WTC11 (cell line): ENCODE measurements at regions not wholly inside any gene's neighbourhood (a gene's known extent, or its start where the extent isn't known, plus 50 kb on each side); places are given as distances from the start of the nearest gene placed in this dataset.

ENCODE experiments used
- CTCF ChIP-seq: fragments of 200-600 bp; IDR thresholded peaks from 2 replicates; pipeline ENCODE4 v1.8.0; 2022; ENCODE audit warnings: antibody characterized with exemption
- SMAD3 ChIP-seq: sonication (generic); formaldehyde crosslinking; IDR thresholded peaks from 2 replicates; pipeline ENCODE4 v1.8.0; 2022; ENCODE audit warnings: missing genetic modification reagents, mild to moderate bottlenecking, borderline replicate concordance
- SP1 ChIP-seq: sonication (generic); formaldehyde crosslinking; conservative IDR thresholded peaks from 2 replicates; pipeline ENCODE4 v1.8.1; 2022; ENCODE audit warnings: missing genetic modification reagents
- TCF7 ChIP-seq: sonication (generic); formaldehyde crosslinking; IDR thresholded peaks from 2 replicates; pipeline ENCODE4 v1.8.0; 2022; ENCODE audit warnings: mild to moderate bottlenecking, low read depth, missing genetic modification reagents, moderate library complexity
- ZNF281 ChIP-seq: sonication (generic); formaldehyde crosslinking; IDR thresholded peaks from 2 replicates; pipeline ENCODE4 v1.8.0; 2023; ENCODE audit warnings: mild to moderate bottlenecking, missing genetic modification reagents

GRCh38 chr1:118618618-118619340 lies 369.4 kb downstream of the TBX15 start:
- TF ChIP-seq CTCF, result no peak
- TF ChIP-seq SMAD3, result no peak
- no peak for TF ChIP-seq TCF7
- no peak for TF ChIP-seq SP1 (CRISPR knock-in tag)
- TF ChIP-seq ZNF281 (CRISPR knock-in tag), result no peak
